22Rv1 (cell line): ENCODE measurements at regions not wholly inside any gene's neighbourhood (a gene's known extent, or its start where the extent isn't known, plus 50 kb on each side); places are given as distances from the start of the nearest gene placed in this dataset.

Source experiments
- ZFX ChIP-seq: fragments of 450-650 bp; IDR thresholded peaks from 2 replicates; pipeline ENCODE4 v1.6.1; 2017; ENCODE audit warnings: antibody characterized with exemption, borderline replicate concordance
- TF ChIP-seq, protein P1 (sequence below): fragments of 450-650 bp; IDR thresholded peaks from 2 replicates; pipeline ENCODE4 v1.5.1; 2017; ENCODE audit warnings: mild to moderate bottlenecking

DNA sequence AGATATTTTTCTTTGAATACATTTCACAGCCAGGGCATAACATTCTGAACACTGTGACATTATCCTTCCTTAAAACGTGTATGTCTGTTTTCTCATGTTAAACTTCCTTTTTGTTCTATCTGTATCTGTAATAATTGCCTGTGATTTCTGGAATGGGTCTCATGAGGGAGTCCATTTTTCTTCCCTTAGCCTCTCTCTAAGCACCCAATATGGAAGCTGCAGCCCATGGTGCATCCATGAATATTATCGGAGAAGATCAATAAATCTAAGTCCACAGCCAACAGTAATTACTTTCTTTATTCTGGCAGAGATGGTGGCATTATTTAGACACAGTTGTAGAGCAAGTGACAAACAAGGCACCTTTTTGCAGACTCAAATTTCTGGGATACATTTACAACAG is 671.1 kb downstream of the TUSC7 start:
- TF ChIP-seq, protein P1, sequence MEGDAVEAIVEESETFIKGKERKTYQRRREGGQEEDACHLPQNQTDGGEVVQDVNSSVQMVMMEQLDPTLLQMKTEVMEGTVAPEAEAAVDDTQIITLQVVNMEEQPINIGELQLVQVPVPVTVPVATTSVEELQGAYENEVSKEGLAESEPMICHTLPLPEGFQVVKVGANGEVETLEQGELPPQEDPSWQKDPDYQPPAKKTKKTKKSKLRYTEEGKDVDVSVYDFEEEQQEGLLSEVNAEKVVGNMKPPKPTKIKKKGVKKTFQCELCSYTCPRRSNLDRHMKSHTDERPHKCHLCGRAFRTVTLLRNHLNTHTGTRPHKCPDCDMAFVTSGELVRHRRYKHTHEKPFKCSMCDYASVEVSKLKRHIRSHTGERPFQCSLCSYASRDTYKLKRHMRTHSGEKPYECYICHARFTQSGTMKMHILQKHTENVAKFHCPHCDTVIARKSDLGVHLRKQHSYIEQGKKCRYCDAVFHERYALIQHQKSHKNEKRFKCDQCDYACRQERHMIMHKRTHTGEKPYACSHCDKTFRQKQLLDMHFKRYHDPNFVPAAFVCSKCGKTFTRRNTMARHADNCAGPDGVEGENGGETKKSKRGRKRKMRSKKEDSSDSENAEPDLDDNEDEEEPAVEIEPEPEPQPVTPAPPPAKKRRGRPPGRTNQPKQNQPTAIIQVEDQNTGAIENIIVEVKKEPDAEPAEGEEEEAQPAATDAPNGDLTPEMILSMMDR: no peak
- TF ChIP-seq ZFX: no peak
